K562 (cell line): ENCODE measurements at regions not wholly inside any gene's neighbourhood (a gene's known extent, or its start where the extent isn't known, plus 50 kb on each side); places are given as distances from the start of the nearest gene placed in this dataset.
A peak's percentile ranks its signal among the peaks of the same experiment; 100 is the strongest.

Experiments
- ATAC-seq: fragments of 200-7000 bp; cut with Tn5 transposase; 3 replicates; pipeline ENCODE4 v1.9.1; 2020; ENCODE audit warnings: moderate library complexity
- BruUV-seq: library from RNA; stranded (reverse); fragments of 400-500 nt; replicated peaks from 2 replicates; lab custom pipeline; 2021; lab: Mats Ljungman, UMichigan
- CTCF ChIA-PET: fragments of 300-600 bp; formaldehyde crosslinking; extraction: SDS; loops from one replicate; lab custom pipeline; 2021; ENCODE audit warnings: low intra/inter-chr PET ratio; lab: Yijun Ruan, JAX
- POLR2A ChIA-PET: fragments of 300-600, 350-650 bp; sonication (Branson Sonifier 250); formaldehyde crosslinking; extraction: SDS; loops from one replicate; lab custom pipeline; 2021; ENCODE audit warnings: antibody characterized with exemption, inconsistent platforms; lab: Yijun Ruan, JAX
- DNase-seq, 4 experiments: peaks; one replicate each; pipeline versions ENCODE4 v3.0.0 to v3.0.0-alpha.2; 2011 to 2018; ENCODE audit warnings: low spot score in 3 of 4, mixed read lengths in 3 of 4; ENCODE audit errors: extremely low read depth in 1 of 4
- FAIRE-seq: peaks from 2 replicates; lab custom pipeline; 2011; peaks lifted over from hg19 to GRCh38; lab: Jason Lieb, UNC
- H2AFZ ChIP-seq: 2 replicates; pipeline ENCODE4 v1.6.0; 2011; ENCODE audit warnings: low read depth, low read length, control low read depth, inconsistent platforms
- H3K27ac ChIP-seq: fragments of 200-600 bp; 3 replicates; pipeline ENCODE4 v1.8.0; 2011; ENCODE audit warnings: low read depth, mild to moderate bottlenecking, control low read depth, inconsistent platforms, low read length, moderate library complexity, mixed read lengths; ENCODE audit errors: extremely low read depth
- H3K27me3 ChIP-seq, 2 experiments: fragments of 300-600 bp in 1 of 2; 2 replicates in 1 of 2; 3 replicates in 1 of 2; pipeline versions ENCODE4 v1.6.0 to v1.8.0; 2011; ENCODE audit warnings: inconsistent platforms in 2 of 2, low read length in 2 of 2, mild to moderate bottlenecking in 1 of 2, mixed read lengths in 1 of 2, moderate library complexity in 1 of 2; ENCODE audit not compliant: control insufficient read depth in 2 of 2, insufficient read depth in 2 of 2
- H3K36me3 ChIP-seq: fragments of 300-600 bp; 3 replicates; pipeline ENCODE4 v1.8.0; 2011; ENCODE audit warnings: mild to moderate bottlenecking, low read length, inconsistent platforms; ENCODE audit not compliant: control insufficient read depth, insufficient read depth
- H3K4me1 ChIP-seq, 2 experiments: fragments of 200-600 bp in 1 of 2; replicated peaks in 1 of 2; 2 replicates in 1 of 2; 3 replicates in 1 of 2; pipeline versions ENCODE4 v1.5.1 to v1.8.0; 2011; ENCODE audit warnings: inconsistent platforms in 2 of 2, low read length in 2 of 2, mild to moderate bottlenecking in 1 of 2, mixed read lengths in 1 of 2, moderate library complexity in 1 of 2; ENCODE audit not compliant: control insufficient read depth in 2 of 2, insufficient read depth in 2 of 2
- H3K4me2 ChIP-seq: 2 replicates; pipeline ENCODE4 v1.6.1; 2011; ENCODE audit warnings: low read length, control low read depth, inconsistent platforms, mixed read lengths; ENCODE audit not compliant: insufficient read depth
- H3K4me3 ChIP-seq: fragments of 200-600 bp; sonication (generic), shearing (Covaris generic); 2 replicates; pipeline ENCODE4 v1.5.1; 2016; ENCODE audit warnings: control low read depth, inconsistent platforms
- H3K79me2 ChIP-seq: fragments of 200-600 bp; 3 replicates; pipeline ENCODE4 v1.8.0; 2011; ENCODE audit warnings: low read length, inconsistent platforms; ENCODE audit not compliant: control insufficient read depth, insufficient read depth
- H3K9ac ChIP-seq, 2 experiments: 2 replicates each; pipeline versions ENCODE4 v1.6.0 to v1.6.1; 2011; ENCODE audit warnings: low read depth in 2 of 2, low read length in 2 of 2, control low read depth in 1 of 2, inconsistent platforms in 1 of 2, mild to moderate bottlenecking in 1 of 2, mixed read lengths in 1 of 2; ENCODE audit not compliant: insufficient read depth in 1 of 2
- H3K9me1 ChIP-seq: one replicate; pipeline ENCODE4 v1.6.0; 2011; ENCODE audit warnings: inconsistent platforms, mild to moderate bottlenecking, low read length, moderate library complexity; ENCODE audit not compliant: control insufficient read depth, insufficient read depth
- H3K9me3 ChIP-seq: replicated peaks from 2 replicates; pipeline ENCODE4 v1.5.1; 2011; ENCODE audit warnings: low read depth, low read length, inconsistent platforms; ENCODE audit not compliant: control insufficient read depth, insufficient read depth
- H4K20me1 ChIP-seq: replicated peaks from 2 replicates; pipeline ENCODE4 v1.6.1; 2011; ENCODE audit warnings: low read length, inconsistent platforms, mixed read lengths; ENCODE audit not compliant: control insufficient read depth, insufficient read depth
- MLLT1 ChIP-seq, 2 experiments: fragments of 450-650 bp; IDR thresholded peaks; 2 replicates each; pipeline ENCODE4 v1.6.1; 2016
- TRIM28 ChIP-seq: fragments of 450-650 bp; IDR thresholded peaks from 2 replicates; pipeline ENCODE4 v1.6.1; 2017
- ZBTB17 ChIP-seq: fragments of 450-650 bp; formaldehyde crosslinking; IDR thresholded peaks from 2 replicates; pipeline ENCODE4 v1.4.0; 2020; ENCODE audit warnings: mild to moderate bottlenecking
- ZNF239 ChIP-seq: fragments of 250-450 bp; sonication (Bioruptor Pico); IDR thresholded peaks from 2 replicates; pipeline ENCODE4 v1.4.0; 2020; ENCODE audit warnings: mild to moderate bottlenecking
- WGBS: fragments of 100-300 bp; shearing (Covaris generic); methylation state at CpG from one replicate; pipeline ENCODE4 v1.1.6; 2016; ENCODE audit warnings: low coverage, mixed read lengths; ENCODE audit not compliant: insufficient coverage; ENCODE audit errors: missing lambda C conversion rate; 5-methylcytosine and 5-hydroxymethylcytosine counted together
- in situ Hi-C: fragments of 300-500 bp; cut with MboI; formaldehyde crosslinking; loops from 4 replicates; pipeline ENCODE4 v1.15.0; 2018; ENCODE audit warnings: inconsistent platforms, mixed read lengths
- intact Hi-C: fragments of 100-400 bp; cut with micrococcal nuclease; formaldehyde crosslinking; loops from 2 replicates; pipeline ENCODE4 v1.14.2; 2022
- TF ChIP-seq, protein P1 (sequence below): fragments of 250-450 bp; sonication (Bioruptor Pico); IDR thresholded peaks from 2 replicates; pipeline ENCODE4 v1.4.0; 2020

GRCh38 chr10:78785066-78785465 lies 283.7 kb upstream of the ZMIZ1 start:
- TF ChIP-seq MLLT1 (IDR thresholded peaks at IDR 0.05) (peak in 1 of 2 experiments; percentile 60; a peak in 1 of 4 replicates), TRIM28 (no peak), ZBTB17 (CRISPR knock-in tag) (peak; percentile 90)
- FAIRE-seq (no peak), DNase-seq (no peak), ATAC-seq (no peak)
- intact Hi-C loops (no loop called here), in situ Hi-C loops (no loop called here)
- Histone ChIP-seq H3K9ac (no peak overlapping the region), H3K79me2 (no peaks in the 10 kb centered on the region), H3K27ac (no peak overlapping the region), H3K4me3 (no peak overlapping the region), H3K9me3 (no peaks in the 10 kb centered on the region), H4K20me1 (no peaks in the 10 kb centered on the region), H3K4me1 (no peaks in the 10 kb centered on the region), H3K27me3 (peaks cover 8 to 36% of the 10 kb centered on the region in 2 experiments; a peak in 3 of 5 replicates), H3K4me2 (no peak overlapping the region), H3K9me1 (no peaks in the 10 kb centered on the region), H2AFZ (no peak overlapping the region), H3K36me3 (no peaks in the 10 kb centered on the region)
- ChIA-PET CTCF (no interaction called here), POLR2A (interaction anchor here (0.8 to 1.4 kb wide), 3 partner anchors 9 to 409 kb away, joined by 3 to 4 read pairs (median 3); no protein-coding TSS in a partner anchor)
- BruUV-seq: no TSS peak
- WGBS: 0% methylated on average over 4 of the region's 4 CpGs

DNA sequence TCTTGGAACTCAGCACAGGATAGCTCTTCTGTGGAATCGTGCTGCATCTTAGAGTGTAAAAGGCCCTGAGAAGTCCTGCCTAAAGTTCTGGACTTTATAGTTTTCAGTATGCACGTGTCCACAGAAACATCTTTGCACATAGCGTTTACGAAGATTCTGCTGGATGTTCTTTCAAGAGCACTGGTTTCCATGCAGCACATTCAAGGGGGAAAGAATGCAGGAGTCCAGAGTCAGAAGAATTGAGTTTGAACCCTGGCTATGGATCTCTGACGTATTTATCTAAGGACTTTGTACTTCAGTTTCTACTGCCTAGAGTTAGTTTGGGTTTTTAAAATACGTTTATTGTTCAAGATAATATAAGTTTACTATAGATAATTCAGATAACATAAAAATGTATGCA lies 282.8 kb upstream of the ZMIZ1 start:
- CTCF ChIA-PET: no interaction called here
- TF ChIP-seq ZNF239 (CRISPR knock-in tag): peak; percentile 85
- TF ChIP-seq, protein P1, sequence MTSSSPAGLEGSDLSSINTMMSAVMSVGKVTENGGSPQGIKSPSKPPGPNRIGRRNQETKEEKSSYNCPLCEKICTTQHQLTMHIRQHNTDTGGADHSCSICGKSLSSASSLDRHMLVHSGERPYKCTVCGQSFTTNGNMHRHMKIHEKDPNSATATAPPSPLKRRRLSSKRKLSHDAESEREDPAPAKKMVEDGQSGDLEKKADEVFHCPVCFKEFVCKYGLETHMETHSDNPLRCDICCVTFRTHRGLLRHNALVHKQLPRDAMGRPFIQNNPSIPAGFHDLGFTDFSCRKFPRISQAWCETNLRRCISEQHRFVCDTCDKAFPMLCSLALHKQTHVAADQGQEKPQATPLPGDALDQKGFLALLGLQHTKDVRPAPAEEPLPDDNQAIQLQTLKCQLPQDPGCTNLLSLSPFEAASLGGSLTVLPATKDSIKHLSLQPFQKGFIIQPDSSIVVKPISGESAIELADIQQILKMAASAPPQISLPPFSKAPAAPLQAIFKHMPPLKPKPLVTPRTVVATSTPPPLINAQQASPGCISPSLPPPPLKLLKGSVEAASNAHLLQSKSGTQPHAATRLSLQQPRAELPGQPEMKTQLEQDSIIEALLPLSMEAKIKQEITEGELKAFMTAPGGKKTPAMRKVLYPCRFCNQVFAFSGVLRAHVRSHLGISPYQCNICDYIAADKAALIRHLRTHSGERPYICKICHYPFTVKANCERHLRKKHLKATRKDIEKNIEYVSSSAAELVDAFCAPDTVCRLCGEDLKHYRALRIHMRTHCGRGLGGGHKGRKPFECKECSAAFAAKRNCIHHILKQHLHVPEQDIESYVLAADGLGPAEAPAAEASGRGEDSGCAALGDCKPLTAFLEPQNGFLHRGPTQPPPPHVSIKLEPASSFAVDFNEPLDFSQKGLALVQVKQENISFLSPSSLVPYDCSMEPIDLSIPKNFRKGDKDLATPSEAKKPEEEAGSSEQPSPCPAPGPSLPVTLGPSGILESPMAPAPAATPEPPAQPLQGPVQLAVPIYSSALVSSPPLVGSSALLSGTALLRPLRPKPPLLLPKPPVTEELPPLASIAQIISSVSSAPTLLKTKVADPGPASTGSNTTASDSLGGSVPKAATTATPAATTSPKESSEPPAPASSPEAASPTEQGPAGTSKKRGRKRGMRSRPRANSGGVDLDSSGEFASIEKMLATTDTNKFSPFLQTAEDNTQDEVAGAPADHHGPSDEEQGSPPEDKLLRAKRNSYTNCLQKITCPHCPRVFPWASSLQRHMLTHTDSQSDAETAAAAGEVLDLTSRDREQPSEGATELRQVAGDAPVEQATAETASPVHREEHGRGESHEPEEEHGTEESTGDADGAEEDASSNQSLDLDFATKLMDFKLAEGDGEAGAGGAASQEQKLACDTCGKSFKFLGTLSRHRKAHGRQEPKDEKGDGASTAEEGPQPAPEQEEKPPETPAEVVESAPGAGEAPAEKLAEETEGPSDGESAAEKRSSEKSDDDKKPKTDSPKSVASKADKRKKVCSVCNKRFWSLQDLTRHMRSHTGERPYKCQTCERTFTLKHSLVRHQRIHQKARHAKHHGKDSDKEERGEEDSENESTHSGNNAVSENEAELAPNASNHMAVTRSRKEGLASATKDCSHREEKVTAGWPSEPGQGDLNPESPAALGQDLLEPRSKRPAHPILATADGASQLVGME: no peak
- Histone ChIP-seq H3K79me2 (no peaks in the 10 kb centered on the region), H3K4me3 (no peak overlapping the region), H3K4me2 (no peak overlapping the region), H3K9me3 (no peaks in the 10 kb centered on the region), H3K9me1 (no peaks in the 10 kb centered on the region), H3K27ac (no peak overlapping the region), H3K27me3 (peaks cover 2 to 27% of the 10 kb centered on the region in 2 experiments; a peak in 3 of 5 replicates), H3K4me1 (no peaks in the 10 kb centered on the region), H3K9ac (no peak overlapping the region), H3K36me3 (no peaks in the 10 kb centered on the region), H4K20me1 (no peaks in the 10 kb centered on the region), H2AFZ (no peak overlapping the region)
- in situ Hi-C loops: no loop called here
- FAIRE-seq (no peak), ATAC-seq (no peak), DNase-seq (no peak)
- intact Hi-C loops: no loop called here
- WGBS: 2% methylated on average over 6 of the region's 6 CpGs
- POLR2A ChIA-PET: interaction anchor here (0.8 to 1.4 kb wide), 3 partner anchors 8 to 408 kb away, joined by 3 to 4 read pairs (median 3); no protein-coding TSS in a partner anchor
- no TSS peak for BruUV-seq
